ENCODE measurements at regions not wholly inside any gene's neighbourhood (a gene's known extent, or its start where the extent isn't known, plus 50 kb on each side); places are given as distances from the start of the nearest gene placed in this dataset.

DNA sequence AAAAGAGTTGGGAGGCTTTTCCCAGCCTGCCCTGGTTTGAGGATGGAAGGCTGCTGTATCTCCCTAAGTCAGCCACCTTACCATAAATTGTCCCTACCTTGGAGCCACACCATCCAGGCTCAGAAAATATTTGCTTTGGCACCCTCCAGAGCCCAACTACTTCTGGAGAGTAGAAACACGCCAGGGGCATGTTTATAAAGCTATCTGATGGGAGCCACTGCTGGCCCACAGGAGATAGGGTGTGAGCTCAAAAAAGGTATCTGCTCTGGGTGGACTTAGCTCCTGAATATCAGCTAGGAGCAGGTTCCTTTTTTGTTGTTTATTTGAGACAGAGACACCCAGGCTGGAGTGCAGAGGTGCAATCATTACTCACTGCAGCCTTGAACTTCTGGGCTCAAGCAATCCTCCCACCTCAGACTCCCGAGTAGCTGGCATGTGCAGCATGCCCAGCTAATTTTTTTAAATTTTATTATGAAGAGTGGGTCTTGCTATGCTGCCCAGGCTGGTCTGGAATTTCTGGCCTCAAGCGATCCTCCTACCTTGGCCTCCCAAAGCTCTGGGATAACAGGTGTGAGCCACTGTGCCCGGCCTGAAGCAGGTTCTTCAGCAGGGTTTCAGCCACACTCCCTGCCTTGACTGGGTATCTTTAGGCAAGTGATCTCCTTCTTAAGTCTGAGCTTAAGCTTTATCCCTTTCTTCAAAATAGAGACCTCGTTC, 147.1 kb downstream of the SALL1 start:
- TF ChIP-seq, protein P1, sequence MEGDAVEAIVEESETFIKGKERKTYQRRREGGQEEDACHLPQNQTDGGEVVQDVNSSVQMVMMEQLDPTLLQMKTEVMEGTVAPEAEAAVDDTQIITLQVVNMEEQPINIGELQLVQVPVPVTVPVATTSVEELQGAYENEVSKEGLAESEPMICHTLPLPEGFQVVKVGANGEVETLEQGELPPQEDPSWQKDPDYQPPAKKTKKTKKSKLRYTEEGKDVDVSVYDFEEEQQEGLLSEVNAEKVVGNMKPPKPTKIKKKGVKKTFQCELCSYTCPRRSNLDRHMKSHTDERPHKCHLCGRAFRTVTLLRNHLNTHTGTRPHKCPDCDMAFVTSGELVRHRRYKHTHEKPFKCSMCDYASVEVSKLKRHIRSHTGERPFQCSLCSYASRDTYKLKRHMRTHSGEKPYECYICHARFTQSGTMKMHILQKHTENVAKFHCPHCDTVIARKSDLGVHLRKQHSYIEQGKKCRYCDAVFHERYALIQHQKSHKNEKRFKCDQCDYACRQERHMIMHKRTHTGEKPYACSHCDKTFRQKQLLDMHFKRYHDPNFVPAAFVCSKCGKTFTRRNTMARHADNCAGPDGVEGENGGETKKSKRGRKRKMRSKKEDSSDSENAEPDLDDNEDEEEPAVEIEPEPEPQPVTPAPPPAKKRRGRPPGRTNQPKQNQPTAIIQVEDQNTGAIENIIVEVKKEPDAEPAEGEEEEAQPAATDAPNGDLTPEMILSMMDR (IDR thresholded peaks at IDR 0.05): no peak
- TF ChIP-seq POLR2A (IDR thresholded peaks at IDR 0.05): no peak
